ENCODE measurements at regions not wholly inside any gene's neighbourhood (a gene's known extent, or its start where the extent isn't known, plus 50 kb on each side); places are given as distances from the start of the nearest gene placed in this dataset.
"Not testable (repeated sequence)": the region's sequence is repeated elsewhere in the genome, so short reads cannot be mapped to it uniquely, and the experiment has no call there.

GRCh38 chr5:1594357-1595106 is 70.8 kb upstream of the LPCAT1 start:
- 13 to 26% (median 20%) methylated on average over 40 to 78 of the region's 78 CpGs for WGBS, 4 donors
- TF ChIP-seq POLR2A (IDR thresholded peaks at IDR 0.05): peak in 1 of 2 donors; percentile 45
- TF ChIP-seq, protein P1, sequence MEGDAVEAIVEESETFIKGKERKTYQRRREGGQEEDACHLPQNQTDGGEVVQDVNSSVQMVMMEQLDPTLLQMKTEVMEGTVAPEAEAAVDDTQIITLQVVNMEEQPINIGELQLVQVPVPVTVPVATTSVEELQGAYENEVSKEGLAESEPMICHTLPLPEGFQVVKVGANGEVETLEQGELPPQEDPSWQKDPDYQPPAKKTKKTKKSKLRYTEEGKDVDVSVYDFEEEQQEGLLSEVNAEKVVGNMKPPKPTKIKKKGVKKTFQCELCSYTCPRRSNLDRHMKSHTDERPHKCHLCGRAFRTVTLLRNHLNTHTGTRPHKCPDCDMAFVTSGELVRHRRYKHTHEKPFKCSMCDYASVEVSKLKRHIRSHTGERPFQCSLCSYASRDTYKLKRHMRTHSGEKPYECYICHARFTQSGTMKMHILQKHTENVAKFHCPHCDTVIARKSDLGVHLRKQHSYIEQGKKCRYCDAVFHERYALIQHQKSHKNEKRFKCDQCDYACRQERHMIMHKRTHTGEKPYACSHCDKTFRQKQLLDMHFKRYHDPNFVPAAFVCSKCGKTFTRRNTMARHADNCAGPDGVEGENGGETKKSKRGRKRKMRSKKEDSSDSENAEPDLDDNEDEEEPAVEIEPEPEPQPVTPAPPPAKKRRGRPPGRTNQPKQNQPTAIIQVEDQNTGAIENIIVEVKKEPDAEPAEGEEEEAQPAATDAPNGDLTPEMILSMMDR (IDR thresholded peaks at IDR 0.05): peak in 8 of 12 donors; percentile 23 to 56 (median 42)
- DNase-seq: peak; percentile 76 to 87 (median 82)
- intact Hi-C loops (cut with DNase I): no loop called here
- peak; percentile 88 to 98 (median 96) for ATAC-seq
- Histone ChIP-seq H3K27ac (peak overlapping the region; percentile 60 to 87 (median 80)), H3K4me3 (peak overlapping the region; percentile 16 to 80 (median 61)), H3K36me3 (peaks cover 0 to 13% (median 0%) of the 10 kb centered on the region in 9 donors), H3K4me1 (peaks cover 0 to 11% (median 0%) of the 10 kb centered on the region in 12 donors), H3K9me3 (no peaks in the 10 kb centered on the region), H3K27me3 (peaks cover 0 to 11% (median 0%) of the 10 kb centered on the region in 9 donors)

DNA sequence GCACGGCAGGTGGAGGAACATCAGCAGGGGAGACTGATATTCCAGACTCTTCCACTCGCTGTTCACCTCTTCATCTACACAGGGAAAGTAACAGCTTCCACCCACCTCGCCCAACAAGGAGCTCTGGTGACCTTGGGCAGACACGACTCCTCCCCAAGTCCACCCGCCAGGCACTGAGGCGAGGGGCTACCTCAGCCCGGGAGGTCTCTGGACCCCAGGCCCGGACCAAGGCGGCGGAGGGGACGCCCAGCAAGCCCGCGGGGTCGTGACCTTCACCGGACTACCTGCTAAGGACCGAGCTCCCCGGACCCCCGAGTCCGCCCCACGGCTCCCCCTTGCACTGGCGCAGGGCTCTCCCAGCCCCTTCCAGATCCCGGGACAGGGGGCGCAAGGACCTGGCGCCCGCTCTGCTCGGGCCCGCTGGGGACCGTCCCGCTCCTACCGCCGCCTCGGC is 70.2 kb upstream of the LPCAT1 start:
- 10 to 64% (median 21%) methylated on average over 2 to 32 of the region's 32 CpGs for WGBS, 4 donors
- Histone ChIP-seq H3K4me3 (peak overlapping the region; percentile 16 to 80 (median 61)), H3K27me3 (peaks cover 0 to 11% (median 0%) of the 10 kb centered on the region in 9 donors), H3K27ac (peak overlapping the region; percentile 60 to 87 (median 80)), H3K36me3 (peaks cover 0 to 16% (median 2%) of the 10 kb centered on the region in 9 donors), H3K9me3 (no peaks in the 10 kb centered on the region), H3K4me1 (peaks cover 0 to 11% (median 0%) of the 10 kb centered on the region in 12 donors)
- DNase-seq (peak in 1 of 5 donors; percentile 33), ATAC-seq (peak in 2 of 4 donors; percentile 8 to 17)
- TF ChIP-seq, protein P1 (IDR thresholded peaks at IDR 0.05): no peak
- no peak for TF ChIP-seq POLR2A (IDR thresholded peaks at IDR 0.05)
- intact Hi-C loops (cut with DNase I): no loop called here

DNA sequence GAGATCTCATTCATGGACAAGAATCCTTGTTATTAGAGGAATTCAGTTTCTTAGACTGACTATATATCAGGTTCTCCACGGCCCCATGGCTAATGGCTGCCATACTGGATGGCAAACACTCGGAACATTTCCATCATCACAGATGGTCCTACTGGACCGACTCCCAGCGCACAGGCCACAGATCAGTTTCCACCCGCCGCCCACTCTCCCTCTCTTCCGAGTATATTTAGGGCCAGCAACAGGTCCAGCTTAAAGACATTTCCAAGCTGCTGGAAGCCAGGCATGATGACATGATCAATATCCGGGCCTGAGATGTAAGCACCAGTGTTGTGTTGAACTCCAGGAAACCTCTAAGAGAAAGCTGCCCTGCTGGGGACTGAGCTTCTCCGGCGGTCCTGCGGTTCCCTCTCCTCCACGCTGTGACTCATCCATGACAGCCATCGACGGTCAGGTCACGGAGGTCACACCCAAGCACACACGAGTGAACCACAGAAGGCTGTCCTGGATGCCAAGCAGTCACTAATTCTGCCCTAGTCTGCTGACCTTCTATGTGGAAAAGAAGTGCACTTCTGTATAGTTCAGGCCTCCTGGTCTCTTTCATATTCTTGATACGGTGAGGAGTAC is 64.4 kb upstream of the LPCAT1 start:
- 88 to 94% (median 91%) methylated on average over 10 to 17 of the region's 17 CpGs for WGBS, 4 donors
- intact Hi-C loops (cut with DNase I): not testable (repeated sequence)

DNA sequence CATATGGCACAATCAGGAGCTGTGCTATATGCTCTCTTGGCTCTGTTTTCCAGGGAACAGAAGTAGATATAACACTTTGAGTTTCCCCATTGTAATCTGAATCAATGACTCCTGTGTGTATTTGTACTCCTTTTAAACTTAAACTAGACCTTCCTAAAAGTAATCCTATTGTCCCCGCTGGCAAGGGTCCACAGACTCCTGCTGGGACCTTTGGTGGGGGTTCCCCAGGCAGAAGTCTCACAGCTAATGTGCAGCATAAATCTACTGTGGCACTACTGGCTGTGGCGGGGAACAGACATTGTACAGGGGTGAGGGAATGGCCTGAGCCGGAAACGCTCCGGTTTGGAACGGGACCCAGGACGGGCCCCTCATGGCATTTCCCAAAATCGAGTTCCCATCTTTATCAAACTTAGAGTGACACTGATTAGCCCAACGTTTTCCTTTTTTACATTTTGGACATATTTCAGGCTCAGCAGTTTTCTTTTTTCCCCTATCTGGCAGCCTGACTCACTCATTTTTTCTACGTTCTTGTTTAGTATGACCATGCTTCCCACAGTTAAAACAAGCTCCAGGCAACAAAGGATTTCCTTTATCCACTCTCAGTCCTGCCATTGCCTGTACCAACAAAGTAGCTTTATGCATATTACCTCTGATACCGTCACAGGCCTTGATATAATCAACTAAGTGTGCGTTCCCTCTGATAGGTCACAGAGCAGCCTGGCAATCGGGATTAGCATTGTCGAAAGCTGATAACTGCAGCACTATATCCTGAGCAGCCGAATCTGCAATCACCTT is 59.5 kb upstream of the LPCAT1 start:
- H3K4me1 ChIP-seq; H3K9me3 ChIP-seq; H3K4me3 ChIP-seq; ATAC-seq; H3K27me3 ChIP-seq; DNase-seq; intact Hi-C loops (cut with DNase I); H3K27ac ChIP-seq: not testable (repeated sequence)
- 81 to 87% (median 82%) methylated on average over 15 of the region's 15 CpGs for whole genome bisulfite sequencing, 4 donors
- peaks cover 0 to 38% (median 13%) of the 10 kb centered on the region in 9 donors for H3K36me3 ChIP-seq

More for the DNA sequence above, 64.4 kb upstream of the LPCAT1 start:
- not testable (repeated sequence) for H3K27me3 ChIP-seq, H3K27ac ChIP-seq, H3K9me3 ChIP-seq, DNase-seq, H3K4me1 ChIP-seq, H3K4me3 ChIP-seq
- H3K36me3 ChIP-seq: peaks cover 0 to 28% (median 6%) of the 10 kb centered on the region in 9 donors
- peak in 1 of 4 donors; percentile 38 for ATAC-seq

DNA sequence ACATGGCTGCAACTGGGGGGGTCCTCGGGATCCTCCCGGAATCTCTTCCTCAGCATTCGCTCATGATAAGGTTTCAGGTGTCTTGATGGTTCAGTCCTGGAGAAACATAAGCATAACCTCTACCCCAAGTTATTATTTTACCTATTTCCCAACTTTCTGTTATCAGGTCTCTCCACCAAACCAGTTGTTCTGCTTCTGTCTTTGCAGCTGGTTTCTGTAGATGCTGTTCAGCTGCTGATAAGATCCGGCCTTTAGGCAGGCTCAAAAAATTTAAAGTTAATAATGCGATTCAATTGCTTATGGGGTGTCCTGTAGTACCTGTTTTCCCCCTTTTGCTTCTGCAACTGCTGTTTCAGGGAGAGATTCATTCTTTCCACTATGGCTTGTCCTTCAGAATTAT is 55.6 kb upstream of the LPCAT1 start:
- H3K36me3 ChIP-seq: peaks cover 0 to 41% (median 15%) of the 10 kb centered on the region in 9 donors
- WGBS, 4 donors: 92 to 96% (median 94%) methylated on average over 5 of the region's 5 CpGs
- not testable (repeated sequence) for DNase-seq

DNA sequence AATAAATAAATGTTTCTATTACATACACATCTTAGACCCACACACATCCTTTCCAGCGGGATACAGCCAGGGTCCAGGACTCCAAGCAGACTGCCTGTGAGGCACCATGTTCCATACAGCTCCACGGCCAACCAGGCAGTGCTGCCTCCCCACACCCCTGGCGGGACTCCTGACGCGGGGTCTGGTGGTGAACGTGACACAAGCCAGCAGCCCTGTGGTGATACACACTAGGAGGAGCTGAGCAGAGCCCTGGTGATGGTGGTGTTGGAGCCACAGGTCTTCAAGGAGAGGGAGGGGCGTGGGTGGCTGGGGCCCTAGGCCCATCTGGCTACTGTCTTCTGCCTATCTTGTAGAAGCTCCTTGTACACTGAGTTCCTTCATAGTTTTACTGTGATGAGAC is 53.1 kb upstream of the LPCAT1 start:
- ATAC-seq: peak in 2 of 4 donors; percentile 44 to 45
- WGBS, 4 donors: 66 to 84% (median 76%) methylated on average over 3 to 7 of the region's 7 CpGs
- H3K36me3 ChIP-seq: peaks cover 0 to 53% (median 15%) of the 10 kb centered on the region in 9 donors

More for the DNA sequence above, 55.6 kb upstream of the LPCAT1 start:
- ATAC-seq; H3K9me3 ChIP-seq; H3K27me3 ChIP-seq; H3K4me1 ChIP-seq; H3K27ac ChIP-seq; H3K4me3 ChIP-seq; intact Hi-C loops (cut with DNase I): not testable (repeated sequence)

DNA sequence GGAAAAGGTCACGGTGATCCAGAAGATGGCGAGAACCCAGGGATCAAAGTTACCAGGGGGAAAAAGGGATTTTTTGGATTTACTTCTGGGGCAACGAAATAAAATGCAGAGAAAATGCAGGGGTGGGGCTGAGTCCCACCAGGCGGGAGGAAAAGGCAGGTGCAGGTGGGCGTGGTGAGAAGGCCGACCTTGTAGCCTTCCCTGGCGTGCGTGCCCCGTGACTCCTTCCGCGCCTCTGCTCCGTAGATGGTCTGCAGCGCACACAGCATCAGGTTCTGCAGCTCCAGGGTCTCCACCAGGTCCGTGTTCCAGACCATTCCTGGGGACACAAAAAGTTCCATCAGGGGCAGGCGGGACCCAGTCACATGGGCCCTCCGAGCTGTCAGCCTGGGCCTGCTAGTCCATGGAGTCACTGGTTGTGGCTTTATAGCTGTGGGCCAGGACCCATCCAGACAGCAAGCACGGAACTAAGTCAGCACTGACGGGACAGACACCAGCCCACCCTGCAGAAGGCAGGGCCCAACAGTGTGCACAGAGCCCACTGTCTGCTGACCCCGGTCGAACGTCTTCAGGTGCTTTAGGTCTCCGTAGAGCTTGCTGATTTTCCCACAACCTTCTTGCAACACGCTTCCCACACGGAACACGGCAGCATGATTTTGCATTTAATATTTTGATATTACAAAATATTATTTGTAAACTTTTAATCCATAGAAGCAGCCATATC is 52.4 kb upstream of the LPCAT1 start:
- DNase-seq; H3K27ac ChIP-seq; H3K27me3 ChIP-seq; H3K4me1 ChIP-seq; H3K4me3 ChIP-seq; intact Hi-C loops (cut with DNase I); H3K9me3 ChIP-seq: not testable (repeated sequence)
- peaks cover 0 to 60% (median 15%) of the 10 kb centered on the region in 9 donors for H3K36me3 ChIP-seq
- ATAC-seq: peak in 1 of 4 donors; percentile 45
- WGBS, 4 donors: 92 to 95% (median 94%) methylated on average over 21 to 23 of the region's 25 CpGs

More for the DNA sequence above, 53.1 kb upstream of the LPCAT1 start:
- H3K9me3 ChIP-seq; DNase-seq; H3K27me3 ChIP-seq; H3K4me1 ChIP-seq; H3K4me3 ChIP-seq; H3K27ac ChIP-seq; intact Hi-C loops (cut with DNase I): not testable (repeated sequence)

Measured in heart left ventricle (tissue), 16 donors.